HG02588 (cell line): ENCODE measurements at regions not wholly inside any gene's neighbourhood (a gene's known extent, or its start where the extent isn't known, plus 50 kb on each side); places are given as distances from the start of the nearest gene placed in this dataset.
"Not testable (repeated sequence)": the region's sequence is repeated elsewhere in the genome, so short reads cannot be mapped to it uniquely, and the experiment has no call there.

Experiments
- ATAC-seq: cut with Tn5 transposase; IDR thresholded peaks from one replicate; pipeline ENCODE4 v1.9.1; 2021; ENCODE audit warnings: mild to moderate bottlenecking, moderate library complexity; ENCODE audit not compliant: unreplicated experiment

DNA sequence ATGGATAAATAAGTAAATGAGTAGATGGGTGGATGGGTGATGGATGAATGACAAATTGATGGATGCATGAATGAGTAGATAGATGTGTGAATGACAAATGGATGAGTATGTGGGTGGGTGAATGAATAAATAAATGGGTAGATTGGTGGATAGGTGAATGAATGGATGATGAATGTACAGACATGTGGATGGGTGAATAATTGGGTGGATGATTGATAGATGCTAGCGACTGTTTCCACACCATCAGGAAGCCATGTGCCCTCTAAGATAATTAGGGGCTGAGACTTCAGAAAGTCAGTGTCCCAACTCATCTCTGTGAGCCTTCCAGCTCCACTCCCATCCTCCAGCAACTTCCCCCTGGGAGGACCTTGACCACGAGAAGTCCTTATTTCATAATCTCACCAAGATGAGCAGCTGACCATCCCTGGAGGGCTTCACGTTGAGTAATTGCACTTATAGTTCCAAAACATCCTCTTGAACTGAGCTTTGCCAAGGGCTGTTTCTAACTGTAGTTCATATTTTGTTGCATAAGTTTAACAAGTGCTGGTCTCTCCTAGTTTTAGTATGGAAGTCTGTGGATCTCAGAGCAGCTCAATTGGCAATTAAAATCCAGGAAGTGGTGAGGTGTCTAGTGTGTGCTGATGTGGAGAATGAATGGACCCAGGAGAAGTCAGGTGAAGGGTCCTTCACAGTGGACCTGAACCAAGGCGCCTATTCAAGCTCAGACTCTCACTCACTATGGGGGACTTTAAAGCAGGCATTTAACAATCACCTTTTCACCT lies 295.7 kb downstream of the ADGRD1 start:
- ATAC-seq: no peak

DNA sequence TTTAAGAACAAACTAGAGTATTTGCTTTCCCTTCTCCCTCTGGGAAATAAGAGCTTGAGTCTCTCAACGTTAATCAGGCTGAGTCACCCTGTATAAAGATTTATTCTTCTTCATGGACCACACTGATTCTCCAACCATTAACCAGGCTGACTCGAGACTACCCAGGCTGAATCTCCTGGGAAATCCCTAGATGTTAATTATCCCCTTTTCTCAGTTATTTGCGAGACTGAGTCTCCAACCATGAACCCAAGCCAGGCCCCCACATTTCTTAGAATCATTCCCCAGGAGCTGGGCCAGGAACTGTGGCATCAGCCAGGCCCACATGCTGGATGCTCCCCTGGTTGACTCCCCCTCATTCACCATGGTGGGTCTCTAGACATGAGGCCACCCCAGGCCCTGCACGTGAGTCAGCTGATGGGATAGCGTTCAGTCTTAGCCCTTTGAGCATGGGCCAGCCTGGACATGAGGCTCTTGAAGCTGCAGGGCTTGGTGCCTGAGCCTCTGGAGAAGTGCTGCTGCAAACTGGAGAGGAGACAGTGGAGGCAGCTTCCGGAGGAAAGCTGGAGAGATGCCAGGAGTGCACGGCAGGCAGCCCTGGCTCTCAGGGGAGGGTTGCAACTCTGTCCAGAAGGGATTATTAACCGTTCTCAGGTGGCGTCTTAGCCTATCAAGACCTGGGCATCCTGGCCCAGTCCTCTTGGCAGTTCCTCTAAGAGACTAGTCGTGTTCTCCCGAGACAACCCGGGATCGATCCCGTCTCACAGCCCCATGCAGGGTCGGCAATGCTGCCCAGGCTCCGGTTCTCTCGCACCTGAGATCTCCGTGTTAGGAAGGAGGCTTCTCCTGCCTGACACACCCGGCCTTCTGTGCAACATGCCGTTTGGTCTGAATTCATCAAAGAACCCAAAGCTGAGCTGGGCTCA lies 296.6 kb downstream of the ADGRD1 start:
- no peak for ATAC-seq

DNA sequence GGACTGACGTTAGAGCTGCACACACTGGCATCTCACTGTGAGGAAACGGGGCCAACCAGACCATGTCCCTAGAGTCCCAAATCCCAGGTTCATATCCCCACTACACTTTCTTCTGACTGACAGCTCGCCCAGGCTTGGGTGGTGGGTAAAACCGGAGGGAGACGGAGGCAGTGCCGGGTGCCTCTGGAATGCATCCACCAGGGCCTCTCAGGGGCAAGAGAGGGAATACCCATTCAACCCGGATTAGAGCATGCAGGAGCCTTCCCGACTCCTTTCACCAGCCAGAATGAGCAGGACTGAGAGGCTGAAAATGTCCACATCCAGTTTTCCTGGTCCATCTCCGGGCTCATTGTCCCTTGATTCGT lies 297.2 kb downstream of the ADGRD1 start:
- no peak for ATAC-seq

DNA sequence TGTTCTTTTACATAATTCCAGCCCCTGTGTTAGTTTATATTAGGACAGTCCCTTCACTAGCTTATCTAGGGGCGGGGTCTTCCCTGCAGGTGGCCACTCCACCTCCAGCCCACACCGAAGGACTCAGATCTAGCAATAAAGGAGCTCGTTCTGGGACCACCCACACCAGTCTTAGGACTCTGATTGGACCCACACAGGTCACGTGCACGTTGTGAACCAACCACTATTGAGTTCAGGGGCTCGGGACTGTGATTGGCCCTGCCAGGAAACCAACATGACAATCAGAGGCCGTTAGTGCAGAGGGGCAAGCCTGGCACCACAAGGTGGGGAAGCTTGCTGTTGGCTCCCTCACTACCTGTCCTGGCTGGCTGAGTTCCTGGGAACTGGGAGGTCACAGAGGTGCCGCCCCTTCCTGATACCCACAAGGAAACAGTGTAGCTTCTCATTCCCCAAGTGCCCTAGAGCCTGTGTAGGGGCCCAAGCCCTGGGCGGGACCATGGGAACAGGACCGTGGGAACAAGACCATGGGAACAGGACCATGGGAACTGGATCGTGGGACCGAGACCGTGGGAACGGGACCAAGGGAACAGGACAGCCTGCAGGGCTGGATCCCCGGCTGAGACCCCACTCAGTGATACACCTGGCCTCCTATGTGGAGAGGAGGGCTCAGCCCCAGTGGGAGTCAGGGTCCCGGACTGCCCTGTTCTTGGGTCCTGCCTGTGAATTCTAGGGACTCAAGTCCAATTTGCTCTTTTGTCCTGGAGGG lies 297.8 kb downstream of the ADGRD1 start:
- ATAC-seq: no peak

DNA sequence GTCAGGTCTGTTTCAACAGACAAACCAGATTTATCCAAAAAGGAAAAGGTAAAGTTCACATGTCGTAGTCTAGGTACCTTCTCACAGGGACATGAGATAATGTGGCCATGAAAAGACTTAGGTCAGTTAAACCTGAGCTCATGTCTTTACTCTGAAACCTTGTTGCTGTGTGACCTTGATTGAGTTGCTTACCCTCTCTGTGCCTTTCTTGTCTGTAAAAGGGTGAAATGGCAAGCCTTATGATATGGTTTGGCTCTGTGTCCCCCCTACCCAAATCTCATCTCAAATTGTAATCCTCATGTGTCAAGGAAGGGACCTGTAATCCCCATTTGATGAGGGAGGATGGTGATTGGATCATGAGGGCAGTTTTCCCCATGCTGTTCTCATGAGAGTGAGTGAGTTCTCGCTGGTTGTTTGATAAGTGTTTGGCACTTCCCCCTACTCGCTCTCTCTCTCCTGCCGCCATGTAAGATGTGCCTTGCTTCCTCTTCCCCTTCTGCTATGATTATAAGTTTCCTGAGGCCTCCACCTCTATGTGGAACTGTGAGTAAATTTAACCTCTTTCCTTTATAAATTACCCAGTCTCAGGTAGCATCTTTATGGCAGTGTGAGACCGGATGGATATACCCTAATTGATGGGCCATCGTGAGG lies 299.8 kb downstream of the ADGRD1 start:
- no peak for ATAC-seq

DNA sequence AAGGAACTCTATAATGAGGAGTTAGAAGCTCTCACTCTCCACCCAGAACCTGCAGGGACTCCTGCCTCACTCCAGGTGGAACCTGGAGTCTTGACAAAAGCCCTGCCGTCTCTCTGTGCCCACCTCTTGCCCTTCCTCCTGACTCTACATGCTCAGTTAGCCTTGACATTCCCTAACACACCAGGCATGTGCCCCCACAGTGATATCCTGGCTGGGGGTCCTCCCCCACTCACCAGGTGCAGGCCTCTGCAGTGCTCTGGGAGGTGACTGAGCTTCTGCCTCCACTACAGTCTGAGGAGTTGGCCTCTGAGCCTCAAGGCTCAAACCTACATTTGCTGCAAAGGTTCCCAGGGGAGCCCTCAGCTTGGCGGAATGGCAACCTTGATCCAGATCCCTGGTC lies 300.7 kb downstream of the ADGRD1 start:
- ATAC-seq: no peak

DNA sequence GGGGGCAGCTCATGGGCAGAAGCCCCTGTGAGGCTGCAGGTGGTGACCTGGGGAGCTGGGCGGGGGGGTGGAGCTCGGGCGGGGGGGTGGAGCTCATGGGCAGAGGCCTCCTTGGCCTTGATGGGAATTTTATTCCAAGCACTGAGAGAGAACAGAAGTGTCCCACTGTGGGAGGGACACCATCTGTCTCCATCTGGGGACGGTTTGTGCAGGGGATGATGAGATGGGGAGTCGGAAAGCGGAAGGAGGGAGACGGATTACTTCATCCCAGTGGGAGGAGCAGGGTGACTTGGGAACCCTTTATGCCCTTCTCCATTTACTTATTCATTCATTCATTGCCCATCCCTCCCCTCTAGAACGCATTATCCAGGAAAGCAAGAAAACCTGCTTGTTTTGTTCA lies 304.7 kb downstream of the ADGRD1 start:
- no peak for ATAC-seq

DNA sequence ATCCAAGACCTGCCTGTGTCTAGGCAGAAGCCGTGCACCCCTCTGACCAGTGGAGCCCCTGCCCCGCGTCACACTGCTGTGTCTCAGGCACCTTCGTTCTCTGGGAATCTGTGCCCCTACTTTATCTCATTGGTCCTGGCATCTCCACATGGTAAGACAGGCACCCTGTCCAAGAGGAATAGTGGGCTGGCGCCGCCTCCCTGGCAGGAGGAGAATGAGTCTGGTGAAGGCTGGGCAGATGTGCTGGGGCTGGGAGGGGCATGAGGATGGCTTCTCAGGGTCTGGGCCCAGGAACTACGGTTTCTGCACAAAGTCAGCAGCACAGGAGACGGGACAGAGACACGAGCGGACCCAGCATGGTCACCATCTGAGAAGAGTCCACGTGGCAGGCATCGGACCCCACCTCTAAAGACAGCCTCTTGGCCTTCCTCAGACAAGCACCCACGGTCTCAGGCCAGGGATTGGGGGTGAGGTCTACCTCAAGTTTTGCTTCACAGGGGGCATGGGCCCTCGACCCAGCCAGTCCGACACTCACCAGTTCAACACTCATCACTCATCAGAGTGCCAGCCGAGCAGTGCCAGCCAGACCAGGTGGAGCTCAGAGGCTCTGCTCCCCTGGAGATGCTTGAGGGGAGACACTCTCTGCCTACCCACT lies 306.7 kb downstream of the ADGRD1 start:
- ATAC-seq: no peak

DNA sequence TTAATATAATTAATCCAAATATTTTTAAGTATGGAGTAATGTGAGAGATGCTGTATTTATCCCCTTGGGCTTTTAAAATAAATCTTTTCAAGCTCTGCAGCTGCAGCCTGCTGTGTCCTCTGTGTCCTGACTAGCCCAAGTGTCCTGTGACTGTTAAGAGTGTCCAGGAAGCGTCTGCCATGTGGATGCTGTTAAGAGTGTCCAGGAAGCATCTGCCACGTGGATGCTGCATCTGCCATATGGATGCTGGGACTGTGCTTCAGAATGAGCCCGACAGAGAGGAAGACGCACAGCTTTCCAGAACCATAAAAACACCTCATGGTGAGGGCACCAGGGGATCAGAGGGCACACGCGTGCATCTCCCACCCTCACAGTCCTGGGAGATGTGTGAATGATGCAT lies 307.2 kb downstream of the ADGRD1 start:
- ATAC-seq: no peak

DNA sequence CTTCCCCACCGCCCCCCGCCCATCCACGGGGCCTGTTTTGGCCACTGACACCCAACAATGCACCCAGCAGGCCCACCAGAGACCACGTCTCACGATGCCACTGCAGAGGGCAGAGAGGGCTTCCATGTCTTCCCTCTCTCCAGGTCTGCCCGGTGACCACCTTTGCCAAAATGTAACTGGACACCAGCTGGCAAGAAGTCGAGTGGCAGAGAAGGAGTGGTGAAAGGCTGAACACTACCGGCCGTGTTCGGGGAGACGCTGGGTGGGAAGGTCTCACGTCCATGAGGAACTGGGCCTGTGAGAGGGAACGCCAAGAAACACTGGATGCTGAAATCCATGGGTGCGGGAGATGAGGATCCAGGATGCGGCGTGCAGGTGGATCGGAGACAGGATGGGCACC lies 308.2 kb downstream of the ADGRD1 start:
- ATAC-seq: no peak

DNA sequence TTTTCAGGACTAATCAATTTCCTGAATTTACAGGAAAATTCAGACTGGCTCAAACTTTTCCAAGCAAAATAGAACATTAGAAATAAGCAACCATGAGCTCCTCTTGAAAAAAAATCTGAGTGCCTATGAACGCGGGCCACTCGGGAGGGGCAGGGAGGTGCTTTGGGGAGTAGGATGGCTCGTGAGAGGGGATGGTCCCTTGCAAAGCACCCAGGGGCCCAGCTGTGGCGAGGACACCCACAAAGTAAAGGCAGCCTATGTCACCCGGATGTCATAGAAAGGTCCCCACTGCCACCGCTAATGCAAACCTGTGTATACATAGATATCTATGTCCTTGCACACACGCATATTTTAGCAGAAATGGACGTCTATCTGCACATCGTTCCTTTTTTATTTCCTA lies 309.9 kb downstream of the ADGRD1 start:
- no peak for ATAC-seq

DNA sequence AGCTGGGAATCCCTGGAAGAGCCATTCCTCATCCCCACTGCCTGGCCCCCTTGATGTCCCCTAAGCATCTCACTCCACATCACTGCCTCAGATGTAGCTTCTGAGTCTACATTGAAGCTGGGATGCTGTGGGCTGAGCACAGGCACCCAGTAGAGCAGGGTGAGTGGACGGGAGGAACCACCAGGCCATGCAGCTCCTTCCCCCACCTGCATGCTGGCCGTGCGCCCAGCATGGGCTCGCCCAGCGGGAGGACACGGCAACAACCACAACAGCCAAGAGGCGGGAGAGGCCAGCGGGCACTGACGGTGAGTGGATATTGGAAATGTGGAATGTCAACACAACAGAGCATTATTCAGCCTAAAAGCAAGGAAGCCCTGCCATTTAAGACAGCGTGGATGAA lies 310.9 kb downstream of the ADGRD1 start:
- ATAC-seq: no peak

DNA sequence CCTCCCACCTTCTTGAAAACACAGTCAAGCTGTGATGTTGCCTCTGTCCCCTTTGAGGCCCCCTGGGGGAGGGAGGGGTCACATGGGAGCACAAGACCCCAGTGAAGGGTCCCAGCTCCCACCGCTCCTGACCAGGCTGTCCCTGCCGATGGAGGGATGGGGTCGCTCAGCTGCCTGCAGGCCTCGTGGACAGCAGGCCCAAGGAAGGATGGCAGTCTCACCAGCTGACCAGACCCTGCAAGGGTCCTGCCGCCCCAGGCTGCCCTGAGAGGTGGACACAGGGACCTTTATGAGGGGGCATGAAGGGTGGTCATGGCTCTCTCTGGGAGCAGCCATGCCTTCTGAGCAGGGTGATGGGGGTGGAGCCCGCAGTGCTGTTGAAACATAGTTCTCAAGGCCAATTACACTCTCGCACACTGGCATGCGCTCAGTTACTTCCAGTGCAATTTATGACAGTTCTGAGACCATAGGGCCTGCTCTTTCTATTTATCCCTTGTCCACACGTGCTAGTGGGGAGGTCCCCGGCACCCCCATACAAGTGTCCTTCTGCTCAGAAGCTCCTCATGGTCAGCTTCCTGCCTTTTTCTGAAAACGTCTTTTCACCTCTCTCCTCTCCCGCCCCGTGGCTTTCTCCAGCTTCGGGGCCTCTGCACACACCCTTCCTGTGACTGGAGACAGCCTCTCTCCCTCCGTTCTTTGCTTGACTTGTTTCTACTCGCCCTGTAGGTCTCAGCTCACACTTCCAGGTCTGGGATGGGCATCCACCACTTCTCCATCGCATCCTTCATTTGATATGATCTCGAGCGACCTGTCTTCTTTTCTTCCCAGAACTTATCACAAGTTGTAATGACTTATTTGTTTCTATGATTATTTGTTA lies 313.1 kb downstream of the ADGRD1 start:
- ATAC-seq: no peak

DNA sequence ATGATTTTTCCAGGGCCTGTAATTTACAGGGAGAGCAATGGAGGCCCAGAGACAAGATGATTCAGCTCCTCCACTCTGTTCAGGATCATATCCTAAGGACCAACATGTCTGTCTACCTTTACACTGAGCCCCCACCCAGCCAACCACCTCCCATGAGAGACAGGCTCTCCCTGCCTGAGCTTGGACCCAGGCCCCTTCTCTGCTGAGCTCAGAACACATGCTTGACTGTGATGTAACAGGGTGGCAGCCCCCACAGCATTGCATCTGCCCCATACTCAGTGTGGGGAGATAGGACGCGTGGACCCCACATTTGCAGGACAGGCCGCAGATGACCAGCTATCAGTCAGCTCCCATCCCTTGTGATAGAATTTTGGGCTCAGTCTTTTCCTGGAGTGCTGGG lies 313.9 kb downstream of the ADGRD1 start:
- ATAC-seq: no peak

DNA sequence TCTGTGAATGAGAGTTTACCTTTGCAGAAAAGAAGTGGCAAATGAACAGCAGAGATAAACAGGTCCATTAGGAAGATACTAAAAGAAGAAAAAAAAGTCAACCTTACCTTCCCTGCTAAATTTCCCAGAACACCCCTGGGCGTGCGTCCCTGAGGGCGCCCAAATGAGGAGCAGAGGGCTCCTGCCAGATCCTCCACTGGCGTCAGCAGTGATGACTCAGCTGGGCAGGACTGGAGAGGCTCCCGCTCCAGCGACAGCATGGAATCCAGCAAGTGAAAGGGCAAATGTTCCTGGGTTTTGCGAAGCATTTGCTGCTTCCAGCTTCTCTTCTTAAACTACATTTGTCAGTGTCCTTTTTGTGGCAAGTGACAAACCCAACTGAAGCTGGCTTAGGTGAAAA lies 314.4 kb downstream of the ADGRD1 start:
- not testable (repeated sequence) for ATAC-seq

DNA sequence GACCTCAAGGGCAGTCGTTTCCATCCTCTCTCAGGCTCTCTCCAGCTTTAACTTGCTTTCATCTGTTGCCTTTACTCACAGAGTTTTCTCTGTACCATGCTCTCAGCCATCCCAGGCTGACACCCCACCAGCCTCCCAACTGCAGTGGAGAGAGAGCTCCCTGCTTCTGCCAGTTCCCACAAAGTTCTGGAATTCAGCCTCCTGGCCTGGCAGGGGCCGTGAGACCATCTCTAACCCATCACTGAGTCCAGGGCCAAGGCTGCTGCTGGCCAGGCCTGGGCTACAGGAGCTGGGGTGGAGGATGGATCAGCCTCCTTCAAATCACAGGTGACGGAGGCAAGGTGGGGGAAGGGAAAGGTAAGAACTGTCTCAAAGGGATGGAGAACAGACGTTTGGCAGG lies 314.9 kb downstream of the ADGRD1 start:
- ATAC-seq: not testable (repeated sequence)

DNA sequence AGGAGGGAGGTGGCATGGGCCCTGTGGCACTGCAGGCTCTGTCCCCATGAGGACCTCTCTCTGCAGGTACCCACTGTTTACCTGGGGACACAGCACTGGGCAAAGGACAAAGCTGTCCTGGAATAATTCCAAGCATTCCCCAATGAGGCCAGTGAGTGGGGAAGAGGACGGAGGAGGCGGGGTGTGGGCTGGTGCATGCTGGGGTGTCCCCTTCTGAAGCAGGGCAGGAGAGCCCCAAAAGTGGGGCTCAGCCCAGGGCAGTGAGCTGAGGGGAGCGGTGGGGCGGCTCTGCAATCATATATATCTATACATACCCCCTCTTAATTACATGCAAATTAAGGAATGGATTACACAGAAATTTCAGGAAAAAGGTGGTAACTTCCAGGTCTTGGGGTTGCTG lies 315.8 kb downstream of the ADGRD1 start:
- no peak for ATAC-seq

DNA sequence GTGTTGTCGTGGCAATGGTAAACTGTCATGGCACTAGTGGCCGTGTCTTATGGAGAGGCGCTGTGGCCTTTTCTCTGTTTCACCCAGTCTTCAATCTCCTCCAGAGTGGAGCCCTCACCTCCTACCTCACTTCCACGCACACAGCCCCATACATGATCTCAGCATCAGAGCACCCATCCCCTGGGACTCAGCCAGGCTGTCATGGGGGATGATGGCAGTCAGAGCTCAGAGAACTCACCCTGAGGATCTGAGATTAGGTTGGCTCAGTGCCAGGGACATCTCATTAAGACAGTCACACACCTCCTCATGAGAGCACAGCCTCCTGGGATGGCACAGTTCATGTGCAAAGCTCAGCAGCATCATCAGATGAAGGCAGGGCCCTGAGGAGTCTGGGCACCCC lies 316.3 kb downstream of the ADGRD1 start:
- ATAC-seq: not testable (repeated sequence)

DNA sequence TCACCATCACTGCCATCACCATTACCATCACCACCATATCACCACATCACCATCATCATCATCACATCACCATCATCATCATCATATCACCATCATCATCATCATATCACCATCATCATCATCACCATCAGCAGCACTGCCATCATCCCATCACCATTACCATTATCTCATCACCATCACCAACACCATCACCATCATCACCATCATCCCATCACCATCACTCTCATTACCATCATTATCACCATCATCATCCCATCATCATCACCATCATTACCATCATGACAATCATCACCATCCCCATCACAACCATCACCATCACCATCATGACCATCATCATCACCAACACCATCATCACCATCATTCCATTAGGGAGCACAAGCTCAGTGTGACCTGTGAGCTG lies 318.0 kb downstream of the ADGRD1 start:
- no peak for ATAC-seq
